GM06990 (cell line): ENCODE measurements at regions not wholly inside any gene's neighbourhood (a gene's known extent, or its start where the extent isn't known, plus 50 kb on each side); places are given as distances from the start of the nearest gene placed in this dataset.

Experiments used
- DNase-seq: peaks from one replicate; pipeline ENCODE4 v3.0.0-alpha.2; 2011; ENCODE audit not compliant: insufficient read length; ENCODE audit errors: extremely low read depth
- H3K27me3 ChIP-seq: replicated peaks from 2 replicates; pipeline ENCODE4 v1.6.0; 2011; ENCODE audit warnings: low read length; ENCODE audit not compliant: control insufficient read depth, insufficient read depth
- H3K36me3 ChIP-seq: 2 replicates; pipeline ENCODE4 v1.5.1; 2011; ENCODE audit warnings: low read length; ENCODE audit not compliant: control insufficient read depth, insufficient read depth
- H3K4me3 ChIP-seq: replicated peaks from 2 replicates; pipeline ENCODE4 v1.5.1; 2011; ENCODE audit warnings: low read depth, mild to moderate bottlenecking, control low read depth, low read length
- TF ChIP-seq, protein P1 (sequence below): IDR thresholded peaks from 2 replicates; pipeline ENCODE4 v1.5.1; 2011; ENCODE audit warnings: low read length, control low read depth, mild to moderate bottlenecking, inconsistent platforms; ENCODE audit not compliant: insufficient read depth, poor library complexity, severe bottlenecking

DNA sequence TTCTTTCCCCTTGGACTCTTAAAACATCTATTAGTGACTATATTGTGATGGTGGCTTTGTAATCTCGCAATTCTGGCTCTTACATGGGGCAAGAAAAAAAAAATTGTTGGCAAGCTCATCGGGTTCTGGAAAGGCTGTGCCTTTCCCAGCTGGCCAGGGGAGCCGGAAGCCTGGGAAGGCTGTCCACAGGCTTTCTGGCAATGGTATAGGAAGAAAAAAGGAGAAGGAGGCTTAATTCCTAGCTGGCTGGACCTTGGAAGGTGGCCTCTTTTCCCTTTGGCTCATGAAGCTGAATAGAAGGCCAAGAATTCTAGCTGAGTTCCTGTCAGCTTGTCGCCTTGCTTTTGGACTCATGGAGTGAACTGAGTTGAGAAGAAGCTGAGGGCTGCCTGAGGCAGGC, 243.5 kb upstream of the SEMA6D start:
- H3K27me3 ChIP-seq = no peaks in the 10 kb centered on the region
- no peak overlapping the region for H3K4me3 ChIP-seq
- no peaks in the 10 kb centered on the region for H3K36me3 ChIP-seq
- TF ChIP-seq, protein P1, sequence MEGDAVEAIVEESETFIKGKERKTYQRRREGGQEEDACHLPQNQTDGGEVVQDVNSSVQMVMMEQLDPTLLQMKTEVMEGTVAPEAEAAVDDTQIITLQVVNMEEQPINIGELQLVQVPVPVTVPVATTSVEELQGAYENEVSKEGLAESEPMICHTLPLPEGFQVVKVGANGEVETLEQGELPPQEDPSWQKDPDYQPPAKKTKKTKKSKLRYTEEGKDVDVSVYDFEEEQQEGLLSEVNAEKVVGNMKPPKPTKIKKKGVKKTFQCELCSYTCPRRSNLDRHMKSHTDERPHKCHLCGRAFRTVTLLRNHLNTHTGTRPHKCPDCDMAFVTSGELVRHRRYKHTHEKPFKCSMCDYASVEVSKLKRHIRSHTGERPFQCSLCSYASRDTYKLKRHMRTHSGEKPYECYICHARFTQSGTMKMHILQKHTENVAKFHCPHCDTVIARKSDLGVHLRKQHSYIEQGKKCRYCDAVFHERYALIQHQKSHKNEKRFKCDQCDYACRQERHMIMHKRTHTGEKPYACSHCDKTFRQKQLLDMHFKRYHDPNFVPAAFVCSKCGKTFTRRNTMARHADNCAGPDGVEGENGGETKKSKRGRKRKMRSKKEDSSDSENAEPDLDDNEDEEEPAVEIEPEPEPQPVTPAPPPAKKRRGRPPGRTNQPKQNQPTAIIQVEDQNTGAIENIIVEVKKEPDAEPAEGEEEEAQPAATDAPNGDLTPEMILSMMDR = no peak
- no peak for DNase-seq

DNA sequence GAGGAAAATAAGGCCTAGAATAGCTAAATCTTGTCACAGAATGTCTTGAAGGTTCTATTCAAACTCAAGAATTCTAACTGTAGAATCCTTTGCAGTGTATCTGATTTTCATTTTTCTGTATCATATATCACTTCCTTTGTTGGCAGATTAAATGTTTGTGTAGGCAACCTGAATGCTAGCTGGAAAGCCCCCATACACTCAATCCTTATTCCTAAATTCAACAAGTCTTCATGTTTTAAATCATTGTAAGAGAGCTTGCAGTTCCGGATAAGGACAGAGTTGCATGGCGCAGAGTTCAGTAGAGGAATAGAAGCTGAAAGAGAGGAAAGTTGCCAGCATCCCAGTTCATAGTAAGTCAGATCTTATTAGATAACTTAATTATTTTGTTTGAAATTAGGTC, 242.0 kb upstream of the SEMA6D start:
- no peak for DNase-seq
- Histone ChIP-seq H3K27me3 (no peaks in the 10 kb centered on the region), H3K36me3 (no peaks in the 10 kb centered on the region), H3K4me3 (no peak overlapping the region)
- TF ChIP-seq, protein P1 = no peak

DNA sequence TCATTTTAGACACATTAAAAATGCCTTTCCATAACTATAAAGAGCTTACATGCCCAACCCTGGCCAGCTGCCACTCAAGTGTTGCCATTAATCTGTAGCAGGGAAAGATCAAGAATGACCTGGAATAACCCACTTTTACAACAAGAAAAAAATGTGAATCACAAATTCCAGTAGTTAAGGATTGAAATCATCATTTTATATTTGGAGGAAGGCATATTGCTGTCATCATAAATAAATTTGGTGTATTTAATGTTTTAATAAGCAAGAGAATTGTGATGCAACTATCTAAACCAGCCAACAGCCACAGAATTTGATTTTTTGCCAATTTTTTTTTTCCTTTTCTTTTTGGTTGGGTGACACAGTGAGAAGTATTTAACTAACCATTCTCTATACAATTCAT, 240.0 kb upstream of the SEMA6D start:
- Histone ChIP-seq H3K27me3 (no peaks in the 10 kb centered on the region), H3K36me3 (no peaks in the 10 kb centered on the region), H3K4me3 (no peak overlapping the region)
- DNase-seq = no peak
- TF ChIP-seq, protein P1 = no peak

DNA sequence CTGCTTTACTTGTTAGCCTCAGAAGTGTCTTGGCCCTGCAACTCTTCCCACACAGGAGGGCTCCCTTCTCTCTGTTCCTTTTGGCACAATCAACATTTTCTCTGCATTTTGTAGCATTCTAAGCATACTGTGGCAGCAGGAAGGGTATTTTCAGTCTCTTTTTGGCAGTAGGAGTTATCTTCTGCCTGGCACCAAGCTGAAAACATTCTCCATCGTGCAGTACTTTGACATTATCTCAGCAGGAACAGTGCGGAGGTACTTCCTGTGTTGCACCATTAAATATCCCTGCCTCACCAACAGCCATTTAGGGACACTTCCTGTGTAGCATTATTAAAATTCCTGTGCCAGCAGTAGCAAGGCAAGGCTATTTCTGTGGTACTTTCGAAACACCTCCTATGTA, 233.2 kb upstream of the SEMA6D start:
- Histone ChIP-seq H3K27me3 (no peaks in the 10 kb centered on the region), H3K4me3 (no peak overlapping the region), H3K36me3 (no peaks in the 10 kb centered on the region)
- TF ChIP-seq, protein P1 = no peak
- no peak for DNase-seq

DNA sequence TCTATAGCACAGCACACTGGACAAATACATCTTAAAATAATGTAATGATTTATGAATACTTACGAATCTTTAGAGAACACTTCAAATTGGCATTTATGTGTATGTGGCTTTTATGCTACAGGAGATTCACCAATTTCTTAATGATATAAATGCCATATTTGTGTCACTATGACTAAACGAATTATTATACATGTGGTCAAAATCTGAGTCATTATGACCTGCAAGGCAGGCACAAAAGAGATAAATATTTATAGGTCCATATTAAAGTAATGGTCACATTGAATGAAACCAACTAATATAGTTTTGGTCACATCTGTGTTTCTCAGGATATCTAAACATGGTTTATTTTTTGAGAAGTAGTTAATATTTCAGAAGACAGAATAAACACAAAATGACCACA, 232.3 kb upstream of the SEMA6D start:
- Histone ChIP-seq H3K36me3 (no peaks in the 10 kb centered on the region), H3K27me3 (no peaks in the 10 kb centered on the region), H3K4me3 (no peak overlapping the region)
- TF ChIP-seq, protein P1 = no peak
- DNase-seq = no peak

DNA sequence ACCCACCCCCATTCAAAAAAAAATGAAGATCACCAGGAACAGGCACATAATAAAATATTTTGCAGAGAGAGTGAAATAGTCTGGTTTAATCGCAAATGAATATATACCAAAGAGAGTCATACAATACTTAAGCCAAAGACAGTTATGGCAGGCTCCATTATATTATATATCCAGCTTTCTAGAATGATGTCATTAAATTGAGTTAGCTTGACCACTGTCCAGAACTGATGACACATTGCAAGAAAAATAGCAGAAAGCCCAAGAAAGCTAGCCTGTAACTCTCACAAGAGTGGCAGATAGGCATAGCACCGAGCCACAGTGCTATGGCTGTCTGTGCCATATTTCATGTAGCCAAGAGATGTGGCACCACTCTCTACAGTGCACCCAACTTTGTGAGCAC, 231.9 kb upstream of the SEMA6D start:
- no peak overlapping the region for H3K4me3 ChIP-seq
- no peak for DNase-seq
- TF ChIP-seq, protein P1 = no peak
- H3K27me3 ChIP-seq = no peaks in the 10 kb centered on the region
- H3K36me3 ChIP-seq = no peaks in the 10 kb centered on the region
